GM18873 (cell line): ENCODE measurements at regions not wholly inside any gene's neighbourhood (a gene's known extent, or its start where the extent isn't known, plus 50 kb on each side); places are given as distances from the start of the nearest gene placed in this dataset.

Source experiments
- ATAC-seq: cut with Tn5 transposase; IDR thresholded peaks from one replicate; pipeline ENCODE4 v1.9.1; 2021; ENCODE audit warnings: mild to moderate bottlenecking, moderate library complexity, moderate number of reproducible peaks; ENCODE audit not compliant: unreplicated experiment, low FRiP score

DNA sequence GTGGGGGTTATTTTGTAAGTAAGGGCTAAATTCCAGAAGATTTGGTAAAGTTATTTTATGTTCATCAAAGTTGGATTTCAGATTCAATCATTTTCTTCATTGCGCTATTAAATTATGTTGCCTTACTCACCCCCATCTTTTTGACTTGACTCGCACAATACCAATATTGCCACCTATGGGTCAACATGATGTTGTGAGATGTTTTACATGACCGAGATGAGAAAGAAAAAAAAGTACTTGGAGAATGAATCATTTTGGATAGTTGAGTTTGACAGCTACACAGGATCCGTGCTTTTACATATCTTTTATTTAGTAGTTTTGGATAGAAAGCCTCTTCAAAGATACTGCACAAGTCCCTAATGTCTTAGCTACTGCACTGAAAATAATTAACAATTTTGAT lies 224.2 kb upstream of the EMCN start:
- no peak for ATAC-seq

DNA sequence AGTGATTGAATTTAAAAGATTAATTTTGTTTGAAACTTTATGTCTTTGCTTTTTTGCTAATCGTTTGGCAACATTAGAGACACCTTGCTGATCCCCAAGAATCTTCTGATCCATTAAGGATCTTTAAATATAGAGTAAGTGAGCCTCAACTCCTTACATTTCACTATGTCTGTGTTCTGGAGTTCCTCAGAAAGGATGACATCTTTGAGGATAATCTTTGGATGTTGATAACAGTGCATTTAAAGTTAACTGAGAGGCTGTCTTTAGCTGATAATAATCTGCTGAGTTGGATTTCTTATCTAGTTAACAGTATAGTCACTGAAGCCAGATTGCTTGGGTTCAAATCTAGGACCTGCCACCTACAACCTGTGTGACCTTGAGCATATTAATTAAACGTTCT lies 221.6 kb upstream of the EMCN start:
- no peak for ATAC-seq

DNA sequence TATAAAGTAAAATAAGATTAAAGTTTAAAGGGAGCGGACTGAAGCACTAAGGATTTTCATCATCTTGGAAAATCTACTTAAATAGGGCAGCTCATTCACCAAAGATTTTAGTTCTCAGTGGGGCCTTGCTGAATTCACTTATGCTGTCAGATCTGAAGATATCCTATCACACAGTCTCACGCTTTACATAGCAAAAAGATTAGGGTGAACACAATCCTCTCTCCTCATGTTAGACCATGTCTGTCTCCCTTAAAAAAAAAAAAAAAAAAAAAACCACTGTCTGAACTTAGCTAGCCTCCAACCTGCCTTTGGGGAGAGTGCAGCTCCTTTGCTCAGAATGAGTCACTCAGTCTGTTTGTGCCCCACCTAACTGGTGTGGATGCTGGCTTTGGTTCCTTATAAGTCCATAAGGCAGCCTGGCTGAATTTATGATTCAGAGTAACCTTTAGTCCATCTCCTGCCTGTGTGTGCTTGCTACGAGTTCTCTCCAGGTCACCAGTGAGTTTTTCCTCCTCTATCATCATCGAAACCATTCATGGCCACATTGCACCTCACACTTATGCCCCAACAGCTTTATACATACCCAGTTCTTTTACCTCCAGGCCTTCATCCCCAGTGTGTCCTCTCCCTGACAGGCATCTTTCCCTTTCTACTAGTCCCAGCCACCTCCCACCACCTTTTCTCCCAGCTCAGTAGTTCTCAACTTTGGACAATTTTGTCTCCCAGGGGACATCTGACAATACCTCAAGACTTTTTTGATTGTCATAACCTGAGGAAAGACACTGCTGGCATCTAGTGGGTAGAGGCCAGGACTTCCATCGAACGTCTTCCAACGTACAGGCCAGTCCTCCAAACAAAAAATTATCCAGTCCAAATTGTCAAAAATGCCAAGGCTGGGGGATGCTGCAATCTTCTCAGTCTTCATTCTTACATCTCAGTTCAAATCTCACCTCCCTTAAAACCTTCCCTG lies 220.7 kb upstream of the EMCN start:
- peak; percentile 48 for ATAC-seq

DNA sequence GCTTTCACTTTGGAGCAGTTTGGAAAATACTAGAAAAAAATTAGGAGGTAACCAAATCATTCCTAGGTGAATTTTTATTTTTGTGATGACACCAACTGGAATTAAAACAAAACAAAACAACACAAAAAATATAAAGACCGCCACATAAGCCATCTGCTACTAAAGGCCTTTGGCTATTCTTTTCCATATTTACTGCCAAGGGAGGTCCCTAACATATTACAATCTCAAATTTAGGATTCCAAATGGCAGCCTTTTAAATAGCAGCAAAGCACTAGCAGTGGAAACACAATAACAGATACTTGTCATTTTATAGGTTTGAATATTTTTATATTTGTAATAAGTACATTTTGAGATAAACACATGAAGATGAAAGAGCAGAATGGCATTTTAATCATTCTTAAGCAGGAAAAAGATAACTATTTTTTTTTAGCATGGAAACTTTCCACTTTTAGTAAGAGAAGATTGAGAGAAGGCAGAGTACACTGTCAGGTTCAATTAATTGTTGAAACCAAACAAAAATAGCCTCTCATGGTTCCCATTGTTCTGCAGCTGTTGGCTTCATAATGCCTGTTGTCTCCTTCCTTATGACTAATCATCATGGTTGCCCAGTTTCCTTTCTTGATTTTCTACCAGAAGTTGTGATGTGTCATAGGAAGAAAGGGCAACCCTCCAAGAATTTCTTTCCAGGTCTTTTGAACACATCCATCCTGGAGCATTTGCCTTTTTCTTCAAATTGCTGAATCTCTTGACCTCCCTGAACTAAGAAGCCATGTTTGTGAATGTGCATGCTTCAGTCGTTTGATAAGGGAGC lies 219.0 kb upstream of the EMCN start:
- no peak for ATAC-seq

DNA sequence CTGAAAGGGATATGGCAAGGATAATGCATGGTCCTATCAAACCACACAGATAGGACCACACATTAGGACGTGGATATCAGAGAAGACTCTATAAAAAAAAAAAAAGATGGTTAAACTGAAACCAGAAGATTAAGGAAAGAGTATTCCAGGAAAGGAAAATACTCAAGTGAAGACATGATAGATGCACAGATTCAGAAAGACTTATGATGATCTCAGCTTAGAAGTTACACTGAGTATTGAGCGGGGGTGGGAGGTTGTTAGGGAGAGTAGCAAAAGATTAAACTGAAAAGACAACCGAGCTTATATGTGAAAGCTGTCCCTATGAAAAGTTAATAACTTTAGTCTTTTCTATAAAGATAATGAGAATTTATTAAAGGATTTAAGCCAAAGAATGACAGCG lies 211.0 kb upstream of the EMCN start:
- ATAC-seq = no peak

DNA sequence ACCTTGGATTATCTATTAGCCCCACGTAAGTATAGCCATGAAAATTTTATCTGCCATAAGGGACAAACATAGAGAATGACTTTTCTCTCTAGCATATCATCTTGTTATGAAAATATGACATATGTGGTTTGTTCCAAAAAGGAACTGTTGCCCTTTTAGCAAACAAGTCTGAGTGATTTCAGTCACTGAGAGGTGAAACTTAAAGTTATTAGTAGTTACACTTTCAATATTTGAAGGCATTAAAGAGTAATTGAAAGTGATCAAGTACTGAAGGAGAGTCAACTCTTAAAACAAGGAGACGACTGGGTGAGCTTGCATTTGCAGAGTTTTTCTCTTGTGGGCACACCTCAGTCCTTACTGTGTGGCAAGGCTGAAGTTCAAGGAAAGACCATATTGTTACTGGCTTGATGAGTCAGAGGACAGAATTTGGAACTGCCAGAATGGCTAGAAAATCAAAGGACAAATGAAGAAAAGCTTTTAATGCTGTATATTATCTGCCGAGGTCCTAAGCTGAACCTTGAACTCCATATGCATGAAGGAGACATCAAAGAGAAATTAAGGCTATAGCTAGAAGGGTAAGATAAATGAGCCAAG lies 205.1 kb upstream of the EMCN start:
- peak; percentile 60 for ATAC-seq

DNA sequence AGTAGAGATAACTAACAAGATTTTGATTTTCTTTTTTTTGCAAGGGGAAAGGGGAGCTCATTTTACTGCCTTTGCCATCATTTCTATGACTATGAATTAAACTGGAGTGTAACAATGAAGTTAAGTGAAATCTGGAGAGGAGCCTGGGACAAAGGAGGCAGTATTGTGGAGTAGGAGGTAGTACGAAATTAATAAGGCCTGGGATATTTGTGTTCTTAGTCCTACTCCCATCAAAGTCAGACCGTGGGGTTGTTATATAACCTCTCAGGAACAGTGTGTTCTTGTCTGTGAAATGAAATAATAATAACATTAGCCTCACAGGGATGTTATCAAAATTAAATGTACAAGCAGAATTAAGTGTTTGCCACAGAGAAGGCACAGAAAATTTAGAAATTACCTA lies 204.3 kb upstream of the EMCN start:
- ATAC-seq = no peak

DNA sequence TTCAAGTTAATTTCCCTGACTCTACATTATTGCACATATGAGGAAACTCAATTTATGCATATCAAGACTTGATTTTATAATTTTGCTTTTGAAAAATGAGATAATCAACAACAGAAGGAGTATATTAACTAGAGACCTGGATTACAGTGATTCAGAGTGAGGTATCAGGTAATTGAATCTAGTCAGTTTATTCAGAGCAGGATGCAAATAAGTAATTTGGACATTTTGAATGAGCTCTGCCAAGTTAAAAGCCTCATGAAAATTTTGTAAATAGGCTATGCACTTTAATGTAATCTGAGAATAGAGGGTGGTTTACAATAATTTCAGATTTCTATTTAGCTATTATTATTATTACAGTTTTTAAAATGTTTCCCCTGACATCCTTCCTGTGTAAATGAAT lies 203.7 kb upstream of the EMCN start:
- no peak for ATAC-seq

DNA sequence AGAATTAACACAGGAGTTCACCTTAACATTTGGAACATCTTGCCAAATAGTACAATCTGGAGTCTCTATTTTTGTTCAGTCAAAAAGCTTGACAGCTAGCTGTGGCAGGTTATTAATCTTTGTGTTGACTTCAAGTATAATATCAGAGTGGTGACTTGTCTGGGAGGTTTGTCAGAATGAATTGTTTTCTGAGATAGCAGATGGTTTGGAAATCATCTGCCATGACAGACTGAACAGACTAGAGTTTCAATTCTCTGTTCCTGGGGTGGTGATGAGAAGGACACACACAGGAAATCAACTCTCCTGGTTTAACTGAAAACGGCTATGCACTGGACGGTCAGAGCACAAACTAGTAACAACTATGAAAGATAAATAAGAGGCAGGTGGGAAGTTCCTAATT lies 203.3 kb upstream of the EMCN start:
- no peak for ATAC-seq

DNA sequence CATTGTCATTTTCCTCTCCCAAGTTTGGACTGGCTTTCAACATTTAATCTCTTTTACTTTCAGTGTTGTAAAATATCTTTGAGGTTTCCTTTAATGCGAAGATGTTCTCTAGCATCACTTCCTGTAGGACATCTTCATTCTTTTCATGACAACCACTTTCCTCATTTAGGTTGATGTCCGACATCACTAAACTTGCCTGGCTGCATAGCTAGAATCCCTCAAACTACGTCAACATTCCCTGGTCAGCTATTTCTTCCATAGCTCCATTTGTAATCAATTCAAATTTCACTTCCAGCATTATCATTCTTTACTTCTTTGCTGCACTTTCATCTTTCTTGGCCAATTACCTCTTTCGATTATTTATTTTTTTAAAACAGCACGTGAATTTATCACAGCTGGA lies 198.6 kb upstream of the EMCN start:
- ATAC-seq = no peak

DNA sequence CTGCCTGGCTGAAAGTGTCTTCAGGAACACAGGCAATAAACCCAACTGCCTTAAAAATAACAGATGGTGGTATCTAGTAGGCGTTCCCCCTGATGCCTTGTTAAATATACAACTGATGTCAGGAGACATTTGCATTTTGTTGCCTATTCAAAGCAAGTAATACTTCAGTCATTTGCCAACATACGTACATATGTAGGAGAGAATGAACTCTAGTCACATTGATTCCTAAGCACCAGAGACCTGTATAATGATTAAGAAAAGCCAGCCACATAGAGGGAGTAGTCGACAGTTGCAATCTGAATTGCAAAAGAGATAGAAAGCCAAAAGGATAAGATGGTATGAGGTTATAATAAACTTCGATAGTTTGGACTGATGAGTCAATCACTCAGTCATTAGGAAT lies 191.0 kb upstream of the EMCN start:
- ATAC-seq = no peak

DNA sequence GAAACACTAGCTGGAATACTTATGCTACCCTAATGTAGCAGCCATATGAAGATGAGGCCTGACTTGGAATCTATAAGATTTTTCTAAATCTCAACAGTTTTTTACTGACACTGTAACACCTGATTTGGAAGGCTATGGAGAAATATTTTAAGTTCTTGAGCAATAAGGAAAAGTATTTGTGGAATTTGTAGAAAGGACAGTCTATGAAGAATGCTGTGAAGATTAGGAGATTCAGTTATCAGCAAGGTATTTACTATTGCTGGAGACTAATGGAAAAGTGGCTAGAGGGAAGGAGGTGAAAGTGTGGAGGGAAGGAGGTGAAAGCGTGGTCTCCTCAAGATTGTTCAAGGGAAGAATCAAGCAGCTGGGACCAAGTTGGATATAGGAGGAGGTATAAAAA lies 190.0 kb upstream of the EMCN start:
- no peak for ATAC-seq

DNA sequence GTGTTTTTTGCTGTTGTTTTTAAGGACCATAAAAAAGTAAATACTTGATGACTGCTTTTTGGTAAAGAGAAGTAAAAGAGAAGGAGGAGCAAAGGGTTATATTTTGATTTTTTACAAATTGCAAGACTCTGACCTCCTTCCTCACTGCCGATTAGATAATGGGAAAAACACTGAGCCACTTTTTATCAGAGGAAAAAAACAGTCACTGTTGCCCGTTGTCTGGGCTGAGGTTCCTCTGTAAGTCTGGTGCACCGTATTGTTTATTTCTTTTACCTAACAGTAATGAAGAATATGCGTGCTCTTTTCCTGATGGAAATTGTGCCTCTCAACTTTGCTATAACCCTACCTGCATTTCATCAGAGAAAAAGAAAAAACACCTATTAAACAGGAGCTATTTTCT lies 178.7 kb upstream of the EMCN start:
- ATAC-seq = no peak

DNA sequence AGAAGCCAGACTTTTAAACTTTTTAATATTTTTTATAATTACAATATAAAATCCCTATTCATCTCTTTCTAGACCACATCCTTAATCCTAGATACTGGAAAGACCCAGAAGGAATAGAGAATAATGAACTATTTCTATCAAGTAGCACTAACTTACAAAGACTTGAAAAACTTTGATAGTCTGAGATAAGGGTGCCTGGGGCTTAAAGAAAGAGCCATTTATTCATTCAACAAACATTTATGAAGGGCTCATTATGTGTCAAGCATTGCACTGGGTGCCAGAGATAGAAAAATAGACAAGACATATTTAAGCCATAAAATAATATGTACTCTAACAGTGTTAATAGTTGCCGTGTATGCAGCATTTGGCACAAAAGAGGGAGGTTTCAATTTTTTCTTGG lies 178.0 kb upstream of the EMCN start:
- no peak for ATAC-seq

DNA sequence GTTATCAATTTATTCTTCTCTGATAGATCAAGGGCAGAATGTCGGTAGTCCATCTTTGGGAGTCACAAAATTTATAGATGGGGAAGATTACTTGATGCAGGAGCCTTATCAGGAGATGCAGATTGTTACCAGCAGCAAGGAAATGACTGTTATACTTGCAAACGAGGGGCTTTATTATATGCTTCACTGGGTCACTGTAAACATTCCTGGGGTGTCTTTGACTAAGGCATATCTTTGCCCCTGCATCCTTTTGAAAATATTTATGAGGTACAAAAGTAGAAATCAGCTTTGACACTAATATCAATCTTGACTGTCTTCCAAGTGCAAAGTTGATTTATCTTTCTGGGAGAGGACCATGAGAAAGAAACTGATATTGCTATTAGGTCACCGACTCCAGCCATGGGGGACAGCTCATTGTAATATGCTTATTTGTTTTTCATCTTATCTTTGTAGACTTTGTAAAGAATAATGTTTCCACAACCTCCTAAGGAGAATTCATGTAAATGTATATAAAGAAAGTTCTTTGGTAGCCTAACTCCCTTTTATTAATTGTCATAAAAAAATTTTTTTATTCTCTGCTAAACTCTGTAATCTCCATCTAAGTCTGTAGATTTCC lies 177.3 kb upstream of the EMCN start:
- ATAC-seq = no peak

DNA sequence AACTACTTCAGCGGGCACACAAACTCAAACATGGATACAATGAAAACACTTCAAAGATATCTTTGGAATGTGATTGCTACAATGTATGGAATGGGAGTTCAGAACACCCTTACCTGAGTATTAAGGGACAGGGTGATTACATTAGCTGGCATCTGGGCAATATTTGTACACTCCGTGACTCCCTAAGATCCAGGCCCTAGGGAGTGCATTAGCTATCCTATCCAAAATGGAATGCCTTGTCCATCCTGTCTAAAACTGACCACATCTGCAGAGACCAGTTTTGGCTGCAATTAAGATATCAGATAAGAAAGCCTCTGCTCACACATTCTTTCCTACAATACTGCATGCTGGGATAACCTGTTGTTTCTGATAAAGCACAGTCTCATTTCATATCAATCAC lies 176.6 kb upstream of the EMCN start:
- no peak for ATAC-seq

DNA sequence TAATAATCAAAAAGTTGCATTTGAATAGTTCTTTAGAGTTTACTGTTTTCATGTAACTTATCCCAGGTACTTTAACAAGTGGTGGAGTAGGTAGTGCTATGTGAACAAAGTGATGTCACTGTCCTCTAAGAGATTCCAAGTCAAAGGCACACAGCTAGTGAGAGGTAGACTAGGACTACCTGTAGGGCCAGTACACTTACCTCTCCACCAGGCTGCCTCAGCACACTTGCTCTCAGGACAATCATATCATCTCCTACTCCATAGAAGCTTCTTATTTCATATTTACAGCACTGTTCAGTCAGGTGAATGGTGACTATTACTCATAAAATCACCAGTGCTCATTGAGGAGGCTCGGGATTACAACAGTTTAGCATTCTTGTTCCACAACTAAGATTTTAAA lies 173.0 kb upstream of the EMCN start:
- ATAC-seq = no peak

DNA sequence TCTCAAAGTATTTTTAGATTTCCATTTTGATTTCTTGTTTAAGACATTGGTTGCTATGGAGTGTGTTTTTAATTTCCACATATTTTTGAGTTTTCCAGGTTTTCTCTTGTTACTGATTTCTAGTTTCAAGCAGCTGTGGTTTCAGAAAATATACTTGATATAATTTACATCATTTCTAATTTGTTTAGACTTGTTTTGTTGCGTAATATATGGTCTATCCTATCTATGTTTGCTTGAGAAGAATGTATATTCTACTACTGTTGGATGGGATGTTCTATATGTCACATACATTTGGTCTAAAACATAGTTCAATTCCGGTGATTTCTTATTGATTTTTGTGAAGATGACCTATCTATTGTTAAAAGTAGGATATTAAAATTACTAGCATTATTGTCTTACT lies 170.5 kb upstream of the EMCN start:
- ATAC-seq = no peak

DNA sequence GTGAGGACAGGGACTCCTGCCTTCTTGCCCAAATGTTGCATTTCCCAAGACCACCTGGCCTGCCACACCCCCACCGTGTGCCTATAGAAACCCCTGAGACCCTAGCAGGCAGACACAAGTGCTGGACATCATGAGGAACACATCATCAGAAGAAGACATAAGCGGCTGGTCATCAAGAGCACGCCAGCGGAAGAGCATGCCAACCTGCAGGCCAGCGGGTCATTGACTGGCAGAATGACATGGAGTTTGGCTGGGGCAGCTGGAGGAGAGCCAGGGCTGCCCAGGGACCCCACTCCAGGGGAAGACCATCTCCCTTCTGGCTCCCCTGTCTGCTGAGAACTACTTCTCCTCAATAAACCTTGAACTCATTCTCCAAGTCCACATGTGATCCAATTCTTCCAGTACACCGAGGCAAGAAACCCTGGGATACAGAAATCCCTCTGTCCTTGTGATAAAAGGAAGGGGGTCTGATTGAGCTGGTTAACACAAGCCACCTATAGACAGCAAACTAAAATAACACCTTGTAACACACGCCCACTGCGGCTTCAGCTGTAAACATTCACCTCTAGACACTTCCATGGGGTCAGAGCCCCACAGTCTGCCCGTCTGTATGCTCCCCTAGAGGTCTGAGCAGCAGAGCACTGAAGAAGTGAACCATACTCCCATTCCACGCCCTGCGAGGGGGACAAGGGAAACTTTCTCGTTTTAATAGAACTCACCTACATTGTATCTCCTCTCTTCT lies 164.8 kb upstream of the EMCN start:
- ATAC-seq = no peak

DNA sequence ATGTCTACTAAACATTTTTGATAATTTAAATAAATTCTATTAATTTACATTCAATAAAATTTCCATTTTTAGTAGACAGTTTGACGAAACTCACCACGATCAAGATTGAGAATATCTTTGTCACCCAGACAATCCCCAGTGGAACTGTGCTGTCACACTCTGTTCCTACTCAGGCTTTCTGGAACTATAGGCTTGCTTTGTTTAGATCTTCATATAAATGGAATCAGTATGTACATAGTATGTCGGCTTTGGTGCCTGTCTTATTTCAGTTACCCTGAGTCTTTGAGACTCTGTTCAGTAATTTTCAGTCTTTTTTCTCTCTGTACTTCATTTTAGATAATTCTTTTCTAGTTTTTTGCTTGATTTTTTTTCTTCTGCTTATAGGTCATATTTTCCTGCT lies 163.5 kb upstream of the EMCN start:
- no peak for ATAC-seq
